HEK293 (cell line): ENCODE measurements at regions not wholly inside any gene's neighbourhood (a gene's known extent, or its start where the extent isn't known, plus 50 kb on each side); places are given as distances from the start of the nearest gene placed in this dataset.

Experiments
- CTCF ChIA-PET: fragments of 350-600 bp; formaldehyde crosslinking; extraction: SDS; loops from one replicate; lab custom pipeline; 2021; ENCODE audit warnings: antibody characterized with exemption; lab: Yijun Ruan, JAX
- POLR2A ChIA-PET: fragments of 300-600 bp; formaldehyde crosslinking; extraction: SDS; loops from one replicate; lab custom pipeline; 2020; ENCODE audit warnings: antibody characterized with exemption, inconsistent platforms; lab: Yijun Ruan, JAX
- H3K27ac ChIP-seq: fragments of 200-500 bp; sonication (Bioruptor generic); 2 replicates; pipeline ENCODE4 v1.5.1; 2014; ENCODE audit warnings: low read depth, low read length, control low read depth, inconsistent platforms; ENCODE audit errors: extremely low read depth
- H3K36me3 ChIP-seq, 2 experiments: fragments of 200-500 bp in 1 of 2; sonication (Bioruptor generic) in 1 of 2; 1 replicate in 1 of 2; 2 replicates in 1 of 2; pipeline ENCODE4 v1.5.1; 2014 to 2017; ENCODE audit warnings: inconsistent platforms in 2 of 2, low read length in 2 of 2; ENCODE audit not compliant: control insufficient read depth in 2 of 2, insufficient read depth in 1 of 2
- H3K4me1 ChIP-seq: fragments of 200-500 bp; sonication (Bioruptor generic); 2 replicates; pipeline ENCODE4 v1.5.1; 2014; ENCODE audit warnings: mild to moderate bottlenecking, low read length, inconsistent platforms; ENCODE audit not compliant: control insufficient read depth, insufficient read depth
- H3K4me3 ChIP-seq: 2 replicates; pipeline ENCODE4 v1.5.1; 2011; ENCODE audit warnings: low read depth, mild to moderate bottlenecking, control low read depth, low read length, moderate library complexity
- H3K9me3 ChIP-seq: fragments of 200-500 bp; sonication (Bioruptor generic); 2 replicates; pipeline ENCODE4 v1.5.1; 2014; ENCODE audit warnings: low read depth, low read length, inconsistent platforms; ENCODE audit not compliant: control insufficient read depth, insufficient read depth
- EGR2 ChIP-seq: fragments of 450-650 bp; formaldehyde crosslinking; IDR thresholded peaks from 2 replicates; pipeline ENCODE4 v1.5.1; 2016; ENCODE audit warnings: low read depth, missing biosample characterization, missing genetic modification characterization
- HOXD13 ChIP-seq: sonication (generic); formaldehyde crosslinking; IDR thresholded peaks from 2 replicates; pipeline ENCODE4 v1.8.0; 2022; ENCODE audit warnings: missing genetic modification reagents, borderline replicate concordance
- MYNN ChIP-seq: fragments of 450-650 bp; formaldehyde crosslinking; IDR thresholded peaks from 2 replicates; pipeline ENCODE4 v1.5.1; 2016; ENCODE audit warnings: missing biosample characterization, missing genetic modification characterization, borderline replicate concordance
- PRDM1 ChIP-seq: fragments of 450-650 bp; formaldehyde crosslinking; IDR thresholded peaks from 2 replicates; pipeline ENCODE4; 2016; ENCODE audit warnings: missing biosample characterization, missing genetic modification characterization
- ZEB2 ChIP-seq: fragments of 450-650 bp; formaldehyde crosslinking; IDR thresholded peaks from 2 replicates; pipeline ENCODE4 v1.5.1; 2016; ENCODE audit warnings: missing biosample characterization, missing genetic modification characterization
- ZFHX2 ChIP-seq: fragments of 450-650 bp; formaldehyde crosslinking; conservative IDR thresholded peaks from 2 replicates; pipeline ENCODE4 v1.5.1; 2016; ENCODE audit warnings: missing biosample characterization, missing genetic modification characterization
- ZFP3 ChIP-seq: fragments of 450-650 bp; formaldehyde crosslinking; IDR thresholded peaks from 2 replicates; pipeline ENCODE4 v1.5.1; 2016; ENCODE audit warnings: low read depth, missing biosample characterization, missing genetic modification characterization
- ZNF112 ChIP-seq: fragments of 450-650 bp; formaldehyde crosslinking; IDR thresholded peaks from 2 replicates; pipeline ENCODE4 v1.5.0; 2017; ENCODE audit warnings: missing biosample characterization, missing genetic modification characterization
- ZNF174 ChIP-seq: fragments of 450-650 bp; formaldehyde crosslinking; IDR thresholded peaks from 2 replicates; pipeline ENCODE4 v1.5.0; 2017; ENCODE audit warnings: missing biosample characterization, mild to moderate bottlenecking, missing genetic modification characterization
- ZNF302 ChIP-seq: fragments of 450-650 bp; formaldehyde crosslinking; IDR thresholded peaks from 2 replicates; pipeline ENCODE4 v1.5.1; 2016; ENCODE audit warnings: missing biosample characterization, missing genetic modification characterization, low read depth
- ZNF473 ChIP-seq: fragments of 450-650 bp; formaldehyde crosslinking; IDR thresholded peaks from 2 replicates; pipeline ENCODE4 v1.5.1; 2017; ENCODE audit warnings: missing biosample characterization, missing genetic modification characterization
- ZNF514 ChIP-seq: fragments of 450-650 bp; formaldehyde crosslinking; IDR thresholded peaks from 2 replicates; pipeline ENCODE4 v1.5.1; 2016; ENCODE audit warnings: missing biosample characterization, missing genetic modification characterization
- ZNF544 ChIP-seq: fragments of 450-650 bp; formaldehyde crosslinking; IDR thresholded peaks from 2 replicates; pipeline ENCODE4 v1.5.0; 2017; ENCODE audit warnings: missing biosample characterization, missing genetic modification characterization
- ZNF560 ChIP-seq: fragments of 450-650 bp; formaldehyde crosslinking; IDR thresholded peaks from 2 replicates; pipeline ENCODE4 v1.5.1; 2017; ENCODE audit warnings: missing biosample characterization, missing genetic modification characterization, borderline replicate concordance
- ZNF585B ChIP-seq: fragments of 450-650 bp; formaldehyde crosslinking; IDR thresholded peaks from 2 replicates; pipeline ENCODE4 v1.5.1; 2016; ENCODE audit warnings: missing biosample characterization, missing genetic modification characterization
- ZNF621 ChIP-seq: fragments of 450-650 bp; formaldehyde crosslinking; IDR thresholded peaks from 2 replicates; pipeline ENCODE4 v1.5.1; 2017; ENCODE audit warnings: missing biosample characterization, missing genetic modification characterization
- ZNF677 ChIP-seq: fragments of 450-650 bp; IDR thresholded peaks from 2 replicates; pipeline ENCODE4 v1.5.0; 2018; ENCODE audit warnings: missing biosample characterization, mild to moderate bottlenecking, missing genetic modification characterization, moderate library complexity
- ZNF768 ChIP-seq: fragments of 450-650 bp; formaldehyde crosslinking; IDR thresholded peaks from 2 replicates; pipeline ENCODE4 v1.5.1; 2018; ENCODE audit warnings: missing biosample characterization, mild to moderate bottlenecking, missing genetic modification characterization
- TF ChIP-seq, protein P1 (sequence below): fragments of 450-650 bp; formaldehyde crosslinking; IDR thresholded peaks from 2 replicates; pipeline ENCODE4 v1.5.1; 2016; ENCODE audit warnings: missing biosample characterization, missing genetic modification characterization, low read depth
- TF ChIP-seq, protein P2 (sequence below): fragments of 450-650 bp; formaldehyde crosslinking; IDR thresholded peaks from 2 replicates; pipeline ENCODE4 v1.5.1; 2016; ENCODE audit warnings: missing biosample characterization, missing genetic modification characterization
- TF ChIP-seq, protein P3 (sequence below): fragments of 450-650 bp; formaldehyde crosslinking; IDR thresholded peaks from 2 replicates; pipeline ENCODE4 v1.5.1; 2016; ENCODE audit warnings: missing biosample characterization, missing genetic modification characterization, borderline replicate concordance

DNA sequence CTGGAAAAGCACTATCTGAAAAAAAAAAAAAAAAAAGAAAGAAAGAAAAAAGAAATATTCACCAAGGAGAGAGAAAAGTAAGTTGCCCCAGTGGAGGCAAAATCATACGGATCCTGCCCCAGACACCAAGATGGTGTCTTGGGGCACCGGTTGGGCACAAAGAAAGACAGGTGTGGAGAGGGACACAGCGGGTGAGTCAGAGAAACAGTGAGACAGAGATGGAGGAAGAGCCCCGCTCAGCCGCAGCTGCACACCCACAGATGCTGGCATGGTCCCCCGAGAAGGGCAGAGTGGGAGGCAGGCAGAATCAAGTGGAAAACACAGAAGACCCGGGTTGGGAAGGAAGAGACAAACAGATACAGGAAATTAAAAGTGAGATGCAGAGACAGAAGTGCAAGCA lies 129.7 kb upstream of the SMAD3 start:
- Histone ChIP-seq H3K27ac (no peak overlapping the region), H3K4me3 (no peak overlapping the region), H3K9me3 (no peaks in the 10 kb centered on the region; the same call in 1 of the 2 replicates), H3K4me1 (peaks cover 10% of the 10 kb centered on the region), H3K36me3 (no peaks in the 10 kb centered on the region)
- ChIA-PET POLR2A (no interaction called here), CTCF (no interaction called here)
- no peak for TF ChIP-seq ZNF677 (tag by site-specific recombination)
- TF ChIP-seq ZFHX2 (tag by site-specific recombination): peak; percentile 31
- TF ChIP-seq EGR2 (tag by site-specific recombination): 0 out of 2 replicates have a peak, but pooled peaks have one; percentile 15

DNA sequence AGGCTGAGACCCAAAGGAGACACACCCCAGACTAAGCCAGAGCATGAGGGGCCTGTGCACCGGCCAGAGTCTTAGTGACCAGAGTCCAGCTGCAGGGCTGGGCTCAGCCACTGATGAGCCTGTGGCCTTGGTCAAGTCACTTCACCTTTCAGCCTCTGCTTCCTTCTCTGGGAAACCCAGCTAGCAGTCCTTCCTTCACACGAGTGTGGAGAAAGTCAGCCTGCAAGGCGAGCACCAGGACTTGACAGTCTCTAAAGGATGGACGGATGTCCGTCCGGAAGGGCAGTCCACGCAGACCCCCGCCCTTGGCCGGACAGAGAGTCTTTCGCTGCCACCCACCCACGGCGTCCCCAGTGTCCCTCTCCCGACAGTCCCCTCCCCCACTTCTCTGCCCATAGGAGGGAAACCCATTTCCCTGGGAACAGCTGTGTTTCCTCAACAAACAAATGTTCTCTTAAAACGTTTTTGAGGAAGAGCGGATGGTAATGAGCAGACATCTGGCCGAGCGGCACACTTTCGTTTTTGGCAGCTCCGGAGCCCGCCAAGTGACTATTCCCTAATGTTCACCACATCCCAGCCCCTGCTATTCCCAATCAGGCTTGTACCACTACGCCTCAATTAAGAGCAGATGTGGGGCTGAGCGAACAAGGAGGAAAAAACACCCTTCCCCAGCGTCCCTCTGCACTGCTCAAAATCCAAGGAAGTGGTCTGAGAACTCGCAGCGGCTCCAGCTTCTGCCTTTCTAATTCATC lies 129.1 kb upstream of the SMAD3 start:
- H3K9me3 ChIP-seq: no peaks in the 10 kb centered on the region; the same call in 1 of the 2 replicates
- TF ChIP-seq HOXD13 (CRISPR knock-in tag): no peak
- TF ChIP-seq ZNF473 (tag by site-specific recombination): no peak
- no peak for TF ChIP-seq ZNF621 (tag by site-specific recombination)
- TF ChIP-seq, protein P1, sequence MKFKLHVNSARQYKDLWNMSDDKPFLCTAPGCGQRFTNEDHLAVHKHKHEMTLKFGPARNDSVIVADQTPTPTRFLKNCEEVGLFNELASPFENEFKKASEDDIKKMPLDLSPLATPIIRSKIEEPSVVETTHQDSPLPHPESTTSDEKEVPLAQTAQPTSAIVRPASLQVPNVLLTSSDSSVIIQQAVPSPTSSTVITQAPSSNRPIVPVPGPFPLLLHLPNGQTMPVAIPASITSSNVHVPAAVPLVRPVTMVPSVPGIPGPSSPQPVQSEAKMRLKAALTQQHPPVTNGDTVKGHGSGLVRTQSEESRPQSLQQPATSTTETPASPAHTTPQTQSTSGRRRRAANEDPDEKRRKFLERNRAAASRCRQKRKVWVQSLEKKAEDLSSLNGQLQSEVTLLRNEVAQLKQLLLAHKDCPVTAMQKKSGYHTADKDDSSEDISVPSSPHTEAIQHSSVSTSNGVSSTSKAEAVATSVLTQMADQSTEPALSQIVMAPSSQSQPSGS (tag by site-specific recombination): no peak
- TF ChIP-seq ZNF514 (tag by site-specific recombination): no peak
- no peak for TF ChIP-seq ZEB2 (tag by site-specific recombination)
- TF ChIP-seq PRDM1: no peak
- no peak for TF ChIP-seq ZNF768 (tag by site-specific recombination)
- TF ChIP-seq ZNF174 (tag by site-specific recombination): no peak
- no peak for TF ChIP-seq ZNF544 (tag by site-specific recombination)
- TF ChIP-seq MYNN: no peak
- TF ChIP-seq ZFP3 (tag by site-specific recombination): no peak
- no peak for TF ChIP-seq ZNF302 (tag by site-specific recombination)
- no peak for TF ChIP-seq ZNF585B
- TF ChIP-seq, protein P2, sequence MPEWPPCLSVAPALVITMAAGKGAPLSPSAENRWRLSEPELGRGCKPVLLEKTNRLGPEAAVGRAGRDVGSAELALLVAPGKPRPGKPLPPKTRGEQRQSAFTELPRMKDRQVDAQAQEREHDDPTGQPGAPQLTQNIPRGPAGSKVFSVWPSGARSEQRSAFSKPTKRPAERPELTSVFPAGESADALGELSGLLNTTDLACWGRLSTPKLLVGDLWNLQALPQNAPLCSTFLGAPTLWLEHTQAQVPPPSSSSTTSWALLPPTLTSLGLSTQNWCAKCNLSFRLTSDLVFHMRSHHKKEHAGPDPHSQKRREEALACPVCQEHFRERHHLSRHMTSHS (tag by site-specific recombination): no peak
- no peak for TF ChIP-seq ZNF112 (tag by site-specific recombination)
- no peak for TF ChIP-seq ZNF560 (tag by site-specific recombination)
- no peak for TF ChIP-seq EGR2 (tag by site-specific recombination)
- TF ChIP-seq, protein P3, sequence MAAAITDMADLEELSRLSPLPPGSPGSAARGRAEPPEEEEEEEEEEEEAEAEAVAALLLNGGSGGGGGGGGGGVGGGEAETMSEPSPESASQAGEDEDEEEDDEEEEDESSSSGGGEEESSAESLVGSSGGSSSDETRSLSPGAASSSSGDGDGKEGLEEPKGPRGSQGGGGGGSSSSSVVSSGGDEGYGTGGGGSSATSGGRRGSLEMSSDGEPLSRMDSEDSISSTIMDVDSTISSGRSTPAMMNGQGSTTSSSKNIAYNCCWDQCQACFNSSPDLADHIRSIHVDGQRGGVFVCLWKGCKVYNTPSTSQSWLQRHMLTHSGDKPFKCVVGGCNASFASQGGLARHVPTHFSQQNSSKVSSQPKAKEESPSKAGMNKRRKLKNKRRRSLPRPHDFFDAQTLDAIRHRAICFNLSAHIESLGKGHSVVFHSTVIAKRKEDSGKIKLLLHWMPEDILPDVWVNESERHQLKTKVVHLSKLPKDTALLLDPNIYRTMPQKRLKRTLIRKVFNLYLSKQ (tag by site-specific recombination): no peak
- H3K36me3 ChIP-seq: no peaks in the 10 kb centered on the region
- H3K4me3 ChIP-seq: no peak overlapping the region
- H3K27ac ChIP-seq: no peak overlapping the region
- POLR2A ChIA-PET: no interaction called here
- CTCF ChIA-PET: no interaction called here
- H3K4me1 ChIP-seq: peaks cover 10% of the 10 kb centered on the region
